ENCODE measurements at regions not wholly inside any gene's neighbourhood (a gene's known extent, or its start where the extent isn't known, plus 50 kb on each side); places are given as distances from the start of the nearest gene placed in this dataset.
A peak's percentile ranks its signal among the peaks of the same experiment; 100 is the strongest.
"Not testable (repeated sequence)": the region's sequence is repeated elsewhere in the genome, so short reads cannot be mapped to it uniquely, and the experiment has no call there.

GRCh38 chr4:123603165-123603564, 206.6 kb downstream of the SPRY1 start:
- DNase-seq = no peak

- not testable (repeated sequence) for DNase-seq
Measured at GRCh38 chr4:123605797-123606196, 209.2 kb downstream of the SPRY1 start.

GRCh38 chr4:123606336-123606735, 209.7 kb downstream of the SPRY1 start:
- DNase-seq = no peak

GRCh38 chr4:123606946-123607542, 210.4 kb downstream of the SPRY1 start:
- DNase-seq = no peak

GRCh38 chr4:123609829-123610228, 213.2 kb downstream of the SPRY1 start:
- no peak for DNase-seq

- DNase-seq = no peak
Measured at GRCh38 chr4:123613586-123614344, 217.2 kb downstream of the SPRY1 start.

GRCh38 chr4:123615901-123616300, 219.3 kb downstream of the SPRY1 start:
- DNase-seq = no peak

- no peak for DNase-seq
Measured at GRCh38 chr4:123616951-123617461, 220.4 kb downstream of the SPRY1 start.

- no peak for DNase-seq
Measured at GRCh38 chr4:123617791-123618190, 221.2 kb downstream of the SPRY1 start.

- no peak for DNase-seq
Measured at GRCh38 chr4:123618606-123619005, 222.0 kb downstream of the SPRY1 start.

- DNase-seq = no peak
Measured at GRCh38 chr4:123619326-123619725, 222.7 kb downstream of the SPRY1 start.

- no peak for DNase-seq
Measured at GRCh38 chr4:123619895-123620294, 223.3 kb downstream of the SPRY1 start.

- DNase-seq = no peak
Measured at GRCh38 chr4:123621072-123621705, 224.6 kb downstream of the SPRY1 start.

- DNase-seq = no peak
Measured at GRCh38 chr4:123622572-123622971, 226.0 kb downstream of the SPRY1 start.

GRCh38 chr4:123623611-123624010, 227.0 kb downstream of the SPRY1 start:
- DNase-seq = peak in 1 of 2 experiments; percentile 32

- DNase-seq = no peak
Measured at GRCh38 chr4:123624959-123625358, 228.4 kb downstream of the SPRY1 start.

GRCh38 chr4:123628288-123628687, 231.7 kb downstream of the SPRY1 start:
- no peak for DNase-seq

- no peak for DNase-seq
Measured at GRCh38 chr4:123631786-123632692, 235.4 kb downstream of the SPRY1 start.

- no peak for DNase-seq
Measured at GRCh38 chr4:123632693-123633030, 236.1 kb downstream of the SPRY1 start.

GRCh38 chr4:123638834-123639233, 242.2 kb downstream of the SPRY1 start:
- no peak for DNase-seq

GRCh38 chr4:123640271-123640670, 243.7 kb downstream of the SPRY1 start:
- DNase-seq = no peak

- DNase-seq = no peak
Measured at GRCh38 chr4:123640824-123641223, 244.2 kb downstream of the SPRY1 start.

GRCh38 chr4:123643691-123644090, 247.1 kb downstream of the SPRY1 start:
- DNase-seq = peak in 1 of 2 experiments; percentile 28
